Activated CD4-positive, CD25-positive, alpha-beta regulatory T cell treated with anti-CD3 and anti-CD28 coated beads, Interleukin-2, amount 50 U/mL, for 16 hours (primary cell): ENCODE measurements at regions not wholly inside any gene's neighbourhood (a gene's known extent, or its start where the extent isn't known, plus 50 kb on each side); places are given as distances from the start of the nearest gene placed in this dataset.
A peak's percentile ranks its signal among the peaks of the same experiment; 100 is the strongest.
"Not testable (repeated sequence)": the region's sequence is repeated elsewhere in the genome, so short reads cannot be mapped to it uniquely, and the experiment has no call there.

ENCODE experiments used
- DNase-seq: peaks from one replicate; pipeline ENCODE4 v3.0.0-alpha.2; 2020; ENCODE audit warnings: low read depth, low spot score

GRCh38 chr3:155995525-155996370 is 124.6 kb upstream of the KCNAB1 start:
- no peak for DNase-seq

GRCh38 chr3:155996882-155997281 is 123.5 kb upstream of the KCNAB1 start:
- no peak for DNase-seq

GRCh38 chr3:155998173-155998572 is 122.2 kb upstream of the KCNAB1 start:
- not testable (repeated sequence) for DNase-seq

- no peak for DNase-seq
Observed at GRCh38 chr3:156005736-156006135, 114.6 kb upstream of the KCNAB1 start.

- no peak for DNase-seq
Observed at GRCh38 chr3:156010829-156011228, 109.5 kb upstream of the KCNAB1 start.

GRCh38 chr3:156014489-156014888 is 105.9 kb upstream of the KCNAB1 start:
- no peak for DNase-seq

GRCh38 chr3:156016902-156017301 is 103.5 kb upstream of the KCNAB1 start:
- DNase-seq = no peak

GRCh38 chr3:156017352-156018030 is 102.9 kb upstream of the KCNAB1 start:
- no peak for DNase-seq

- no peak for DNase-seq
Observed at GRCh38 chr3:156024904-156025533, 95.4 kb upstream of the KCNAB1 start.

- no peak for DNase-seq
Observed at GRCh38 chr3:156029208-156029607, 91.2 kb upstream of the KCNAB1 start.

GRCh38 chr3:156030723-156031122 is 89.7 kb upstream of the KCNAB1 start:
- DNase-seq = no peak

GRCh38 chr3:156033428-156033827 is 87.0 kb upstream of the KCNAB1 start:
- DNase-seq = no peak

- no peak for DNase-seq
Observed at GRCh38 chr3:156035158-156035557, 85.2 kb upstream of the KCNAB1 start.

- DNase-seq = no peak
Observed at GRCh38 chr3:156036258-156037053, 83.9 kb upstream of the KCNAB1 start.

- no peak for DNase-seq
Observed at GRCh38 chr3:156037356-156037755, 83.0 kb upstream of the KCNAB1 start.

- DNase-seq = no peak
Observed at GRCh38 chr3:156038869-156039268, 81.5 kb upstream of the KCNAB1 start.

GRCh38 chr3:156040041-156040440 is 80.3 kb upstream of the KCNAB1 start:
- DNase-seq = no peak

GRCh38 chr3:156041216-156041841 is 79.0 kb upstream of the KCNAB1 start:
- DNase-seq = not testable (repeated sequence)

GRCh38 chr3:156041856-156042255 is 78.5 kb upstream of the KCNAB1 start:
- DNase-seq = not testable (repeated sequence)

- DNase-seq = peak; percentile 21
Observed at GRCh38 chr3:156043832-156044633, 76.3 kb upstream of the KCNAB1 start.

- DNase-seq = no peak
Observed at GRCh38 chr3:156044634-156044975, 75.8 kb upstream of the KCNAB1 start.
